HEK293T (cell line): ENCODE measurements at regions not wholly inside any gene's neighbourhood (a gene's known extent, or its start where the extent isn't known, plus 50 kb on each side); places are given as distances from the start of the nearest gene placed in this dataset.

Experiments used
- CTCF ChIA-PET: fragments of 350-600 bp; formaldehyde crosslinking; extraction: SDS; loops from one replicate; lab custom pipeline; 2021; ENCODE audit warnings: antibody characterized with exemption, inconsistent platforms; lab: Yijun Ruan, JAX
- POLR2A ChIA-PET: fragments of 350-600 bp; formaldehyde crosslinking; extraction: SDS; loops from one replicate; lab custom pipeline; 2020; ENCODE audit warnings: antibody characterized with exemption, inconsistent platforms; lab: Yijun Ruan, JAX
- DNase-seq: peaks from one replicate; pipeline ENCODE4 v3.0.0; 2012; ENCODE audit warnings: mixed read lengths; ENCODE audit errors: extremely low spot score
- ARNT ChIP-seq: fragments of 450-650 bp; IDR thresholded peaks from 2 replicates; pipeline ENCODE4 v1.6.1; 2017; ENCODE audit warnings: mild to moderate bottlenecking
- BHLHE40 ChIP-seq: fragments of 450-650 bp; IDR thresholded peaks from 2 replicates; pipeline ENCODE4 v1.6.1; 2016; ENCODE audit warnings: mild to moderate bottlenecking, moderate library complexity, borderline replicate concordance
- CTBP1 ChIP-seq: fragments of 450-650 bp; IDR thresholded peaks from 2 replicates; pipeline ENCODE4 v1.6.1; 2016; ENCODE audit warnings: borderline replicate concordance
- ELF4 ChIP-seq: fragments of 450-650 bp; IDR thresholded peaks from 2 replicates; pipeline ENCODE4 v1.6.1; 2017; ENCODE audit warnings: antibody characterized with exemption
- FOXA1 ChIP-seq: fragments of 450-650 bp; IDR thresholded peaks from 2 replicates; pipeline ENCODE4 v1.6.1; 2016; ENCODE audit warnings: mild to moderate bottlenecking
- FOXK2 ChIP-seq: fragments of 450-650 bp; IDR thresholded peaks from 2 replicates; pipeline ENCODE4 v1.6.1; 2016; ENCODE audit warnings: mild to moderate bottlenecking
- FOXM1 ChIP-seq: fragments of 450-650 bp; IDR thresholded peaks from 2 replicates; pipeline ENCODE4 v1.6.1; 2017; ENCODE audit warnings: mild to moderate bottlenecking, borderline replicate concordance
- HDGF ChIP-seq: fragments of 450-650 bp; IDR thresholded peaks from 2 replicates; pipeline ENCODE4 v1.6.1; 2017; ENCODE audit warnings: antibody characterized with exemption, borderline replicate concordance
- L3MBTL2 ChIP-seq: fragments of 450-650 bp; conservative IDR thresholded peaks from 2 replicates; pipeline ENCODE4 v1.6.1; 2016; ENCODE audit warnings: mild to moderate bottlenecking
- LEF1 ChIP-seq: fragments of 450-650 bp; IDR thresholded peaks from 2 replicates; pipeline ENCODE4 v1.6.1; 2017; ENCODE audit warnings: mild to moderate bottlenecking, borderline replicate concordance
- NFRKB ChIP-seq: fragments of 450-650 bp; IDR thresholded peaks from 2 replicates; pipeline ENCODE4 v1.6.1; 2016; ENCODE audit warnings: mild to moderate bottlenecking, moderate library complexity
- SP1 ChIP-seq: fragments of 450-650 bp; IDR thresholded peaks from 2 replicates; pipeline ENCODE4 v1.6.1; 2017
- SUZ12 ChIP-seq: fragments of 450-650 bp; IDR thresholded peaks from 2 replicates; pipeline ENCODE4 v1.6.1; 2016; ENCODE audit warnings: mild to moderate bottlenecking
- TARDBP ChIP-seq: fragments of 450-650 bp; IDR thresholded peaks from 2 replicates; pipeline ENCODE4 v1.6.1; 2016
- ZNF384 ChIP-seq: fragments of 450-650 bp; IDR thresholded peaks from 2 replicates; pipeline ENCODE4 v1.6.1; 2016
- TF ChIP-seq, protein P1 (sequence below): fragments of 450-650 bp; IDR thresholded peaks from 2 replicates; pipeline ENCODE4 v1.6.1; 2016

- TF ChIP-seq ARNT (no peak), CTBP1 (no peak), FOXM1 (no peak), SUZ12 (no peak), NFRKB (no peak), HDGF (no peak), ZNF384 (no peak), BHLHE40 (no peak), TARDBP (no peak), SP1 (no peak), LEF1 (no peak), ELF4 (no peak), L3MBTL2 (no peak), FOXA1 (no peak), FOXK2 (no peak)
- TF ChIP-seq, protein P1, sequence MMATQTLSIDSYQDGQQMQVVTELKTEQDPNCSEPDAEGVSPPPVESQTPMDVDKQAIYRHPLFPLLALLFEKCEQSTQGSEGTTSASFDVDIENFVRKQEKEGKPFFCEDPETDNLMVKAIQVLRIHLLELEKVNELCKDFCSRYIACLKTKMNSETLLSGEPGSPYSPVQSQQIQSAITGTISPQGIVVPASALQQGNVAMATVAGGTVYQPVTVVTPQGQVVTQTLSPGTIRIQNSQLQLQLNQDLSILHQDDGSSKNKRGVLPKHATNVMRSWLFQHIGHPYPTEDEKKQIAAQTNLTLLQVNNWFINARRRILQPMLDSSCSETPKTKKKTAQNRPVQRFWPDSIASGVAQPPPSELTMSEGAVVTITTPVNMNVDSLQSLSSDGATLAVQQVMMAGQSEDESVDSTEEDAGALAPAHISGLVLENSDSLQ: no peak
- POLR2A ChIA-PET: no interaction called here
- DNase-seq: no peak
- CTCF ChIA-PET: no interaction called here
Observed at GRCh38 chr18:27662537-27662936, 477.4 kb upstream of the CHST9 start.

GRCh38 chr18:27661320-27662018 lies 476.4 kb upstream of the CHST9 start:
- ChIA-PET CTCF (no interaction called here), POLR2A (no interaction called here)
- TF ChIP-seq HDGF (no peak), BHLHE40 (no peak), ARNT (no peak), SP1 (no peak), FOXM1 (no peak), SUZ12 (no peak), LEF1 (no peak), FOXA1 (no peak), L3MBTL2 (no peak)
- DNase-seq: no peak

DNA sequence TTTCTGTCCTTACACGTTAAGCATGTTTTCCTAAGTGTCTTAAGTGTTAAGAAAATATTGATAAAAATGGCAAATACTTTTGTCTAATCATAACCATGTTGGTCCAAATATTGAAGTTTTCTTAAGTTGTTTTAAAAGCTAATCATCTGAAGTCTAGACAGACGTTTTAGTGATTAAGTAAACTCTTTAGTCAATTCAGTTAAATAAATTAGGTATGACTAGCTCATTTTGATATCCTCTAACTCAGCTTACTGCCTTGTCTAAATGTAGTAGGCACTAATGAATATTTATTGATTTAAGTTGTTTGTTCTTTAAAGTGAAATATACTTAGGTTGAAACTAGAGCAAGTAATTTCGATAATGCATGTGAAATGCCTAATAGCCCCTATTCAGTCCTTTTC lies 471.8 kb upstream of the CHST9 start:
- DNase-seq: no peak
- ChIA-PET CTCF (no interaction called here), POLR2A (no interaction called here)
- no peak for TF ChIP-seq SUZ12
- no peak for TF ChIP-seq LEF1
- TF ChIP-seq ELF4: no peak
- no peak for TF ChIP-seq BHLHE40
- TF ChIP-seq ARNT: no peak
- no peak for TF ChIP-seq FOXK2
- TF ChIP-seq, protein P1: no peak
- no peak for TF ChIP-seq TARDBP
- TF ChIP-seq FOXM1: no peak
- TF ChIP-seq SP1: no peak
- TF ChIP-seq FOXA1: no peak
- TF ChIP-seq ZNF384: no peak
- TF ChIP-seq HDGF: no peak
- TF ChIP-seq L3MBTL2: no peak
- TF ChIP-seq NFRKB: no peak
- no peak for TF ChIP-seq CTBP1

DNA sequence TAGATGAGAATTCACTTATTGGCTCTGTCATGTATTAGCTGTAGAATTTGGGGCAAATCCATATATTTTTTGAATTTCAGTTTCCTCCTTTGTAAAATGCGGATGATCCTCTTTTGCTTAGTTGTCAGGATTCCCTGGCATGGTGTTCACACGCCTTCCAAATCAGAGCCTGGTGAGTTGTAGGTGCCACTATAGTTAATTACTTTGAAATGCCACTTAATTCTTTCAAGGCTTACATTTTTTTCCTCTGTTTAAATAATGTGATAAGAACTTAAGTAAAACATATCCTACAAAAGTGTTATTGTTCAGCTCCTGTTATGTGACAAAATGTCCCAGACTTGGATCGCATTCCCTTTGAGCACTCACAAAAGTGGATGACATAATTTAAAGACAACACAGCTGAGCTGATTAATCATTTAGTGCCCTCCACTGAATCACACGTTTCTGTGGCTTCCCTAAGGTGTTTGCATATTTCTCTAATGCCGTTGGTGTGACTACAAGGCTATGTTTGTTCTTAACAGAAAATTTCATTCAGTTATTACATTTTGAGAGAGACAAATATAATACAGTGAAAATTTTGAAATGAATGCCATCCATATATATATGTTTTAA lies 471.2 kb upstream of the CHST9 start:
- CTCF ChIA-PET: interaction anchor here (0.9 kb wide), 1 partner anchor 51 kb away, joined by 4 read pairs; no protein-coding TSS in a partner anchor
- POLR2A ChIA-PET: no interaction called here
- DNase-seq: no peak
- TF ChIP-seq BHLHE40 (no peak), FOXA1 (no peak), L3MBTL2 (no peak)

DNA sequence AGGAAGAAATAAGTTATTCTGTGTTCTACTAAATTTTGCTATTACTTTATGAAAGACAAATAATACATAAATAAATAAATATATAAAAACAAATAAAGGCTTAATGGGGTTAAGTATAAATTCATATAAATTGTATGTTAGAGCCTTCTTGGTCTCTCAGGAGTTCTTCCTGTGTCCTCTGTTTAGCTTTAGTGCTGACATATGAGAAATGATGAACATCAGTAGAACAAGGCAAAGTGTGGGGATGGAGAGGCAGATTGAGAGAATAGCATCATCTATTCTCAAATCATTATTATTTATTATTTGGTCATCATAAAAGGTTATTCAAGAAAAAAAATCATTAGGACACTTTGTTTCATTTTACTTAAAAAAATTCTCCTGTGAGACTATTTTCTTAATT lies 468.1 kb upstream of the CHST9 start:
- ChIA-PET POLR2A (no interaction called here), CTCF (no interaction called here)
- DNase-seq: no peak
- no peak for TF ChIP-seq SP1
- no peak for TF ChIP-seq ARNT
- TF ChIP-seq ZNF384: no peak
- no peak for TF ChIP-seq FOXK2
- TF ChIP-seq ELF4: no peak
- no peak for TF ChIP-seq BHLHE40
- TF ChIP-seq CTBP1: no peak

GRCh38 chr18:27652480-27653121 lies 467.5 kb upstream of the CHST9 start:
- CTCF ChIA-PET: no interaction called here
- no peak for TF ChIP-seq FOXM1
- no peak for DNase-seq
- POLR2A ChIA-PET: no interaction called here

DNA sequence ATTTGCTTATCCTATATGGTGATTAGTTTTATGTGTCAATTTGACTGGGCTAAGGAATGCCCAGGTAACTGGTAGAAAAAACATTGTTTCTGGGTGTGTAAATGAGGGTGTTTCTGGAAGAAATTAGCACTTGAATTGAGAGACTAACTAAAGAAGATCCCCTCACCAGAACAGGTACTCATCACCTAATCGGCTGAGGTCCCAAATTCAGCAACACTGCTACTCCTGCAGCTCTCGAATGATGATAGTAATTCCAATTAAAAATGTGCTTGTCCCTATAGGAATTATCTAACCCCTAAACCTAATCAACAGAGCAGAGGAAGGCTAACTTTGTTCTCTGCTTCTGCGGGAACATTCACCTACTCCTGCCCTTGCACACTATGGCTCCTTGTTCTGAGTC lies 464.5 kb upstream of the CHST9 start:
- TF ChIP-seq LEF1 (no peak), SP1 (no peak), CTBP1 (no peak), NFRKB (no peak)
- DNase-seq: no peak
- ChIA-PET POLR2A (no interaction called here), CTCF (no interaction called here)
